GM12891 (cell line): ENCODE measurements at regions not wholly inside any gene's neighbourhood (a gene's known extent, or its start where the extent isn't known, plus 50 kb on each side); places are given as distances from the start of the nearest gene placed in this dataset.

Experiments
- PAX5 ChIP-seq: IDR thresholded peaks from 2 replicates; pipeline ENCODE4 v1.6.1; 2011; ENCODE audit warnings: low read length, moderate library complexity, mild to moderate bottlenecking; ENCODE audit not compliant: insufficient read depth, severe bottlenecking
- POLR2A ChIP-seq: IDR thresholded peaks from 2 replicates; pipeline ENCODE4 v1.6.1; 2011; ENCODE audit warnings: low read depth, low read length, control low read depth
- POLR2AphosphoS5 ChIP-seq: IDR thresholded peaks from 2 replicates; pipeline ENCODE4 v1.6.1; 2011; ENCODE audit warnings: low read depth, low read length, control low read depth
- TAF1 ChIP-seq: IDR thresholded peaks from 2 replicates; pipeline ENCODE4 v1.6.1; 2011; ENCODE audit warnings: low read depth, low read length, control low read depth

DNA sequence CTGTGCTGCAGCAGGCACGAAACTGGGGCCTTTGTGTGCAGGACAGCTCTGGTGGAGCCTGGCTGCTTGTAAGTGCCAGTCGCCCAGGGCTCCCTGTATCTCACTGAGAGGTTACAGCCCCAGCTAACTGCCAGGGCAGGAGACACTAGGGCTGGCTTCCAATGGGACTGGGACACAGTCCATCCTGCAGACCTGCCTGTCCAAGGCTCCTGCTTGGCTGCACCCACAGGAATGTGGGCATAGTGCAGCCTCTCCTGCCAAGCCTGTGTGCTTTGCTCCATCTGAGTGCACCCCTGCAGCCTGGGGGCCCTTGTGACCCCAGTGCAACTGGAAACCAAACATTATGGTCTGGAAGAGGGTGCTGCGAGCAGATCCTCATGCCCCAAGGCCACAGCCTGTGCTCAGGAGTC lies 144.0 kb downstream of the ADAM29 start:
- TF ChIP-seq TAF1 (no peak), POLR2A (no peak), POLR2AphosphoS5 (no peak), PAX5 (no peak)
